SIG-M5 treated with dmso at 0.1 percent for 504 hours (cell line): ENCODE measurements at regions not wholly inside any gene's neighbourhood (a gene's known extent, or its start where the extent isn't known, plus 50 kb on each side); places are given as distances from the start of the nearest gene placed in this dataset.

Experiments
- DNase-seq: peaks from one replicate; lab custom pipeline; 2025; ENCODE audit not compliant: unreplicated experiment; lab: John Stamatoyannopoulos, UW

DNA sequence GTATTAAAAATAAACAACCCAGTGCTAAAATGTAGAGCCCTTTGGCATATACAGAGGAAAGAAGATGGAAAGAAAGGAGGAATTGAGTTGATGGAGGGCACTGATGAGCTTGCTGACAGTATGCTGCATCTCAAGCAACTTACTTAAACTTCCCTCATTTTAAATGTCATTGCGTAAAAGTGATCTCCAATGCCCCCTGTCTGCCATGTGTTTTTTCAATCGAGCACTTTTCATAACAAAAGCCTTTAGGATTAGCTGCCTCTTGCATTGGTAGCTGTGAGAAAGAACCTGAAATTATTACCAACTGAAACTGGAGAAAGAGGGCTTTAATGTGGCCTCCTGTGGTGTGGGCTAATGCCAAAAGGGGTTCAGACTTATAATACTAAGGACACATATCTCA is 541.6 kb downstream of the SUCLA2 start:
- peak; percentile 51 for DNase-seq

DNA sequence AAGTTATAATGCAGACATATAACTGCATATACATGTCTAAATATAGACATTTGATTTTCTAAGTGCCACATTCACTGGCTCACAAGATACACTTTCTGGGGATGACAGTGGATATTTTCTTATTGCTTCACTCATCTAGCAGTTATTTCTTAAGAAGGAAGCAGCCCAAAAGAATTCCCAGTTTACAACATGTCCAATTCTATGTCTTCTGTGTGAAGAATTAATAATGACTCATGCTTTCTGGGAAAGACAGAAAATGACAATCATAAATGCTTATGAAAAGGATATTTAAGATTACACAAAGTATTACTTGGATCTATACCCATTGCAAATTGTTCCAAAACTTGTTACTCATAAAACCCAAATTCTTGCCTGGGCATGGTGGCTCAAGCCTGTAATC is 543.4 kb downstream of the SUCLA2 start:
- no peak for DNase-seq

DNA sequence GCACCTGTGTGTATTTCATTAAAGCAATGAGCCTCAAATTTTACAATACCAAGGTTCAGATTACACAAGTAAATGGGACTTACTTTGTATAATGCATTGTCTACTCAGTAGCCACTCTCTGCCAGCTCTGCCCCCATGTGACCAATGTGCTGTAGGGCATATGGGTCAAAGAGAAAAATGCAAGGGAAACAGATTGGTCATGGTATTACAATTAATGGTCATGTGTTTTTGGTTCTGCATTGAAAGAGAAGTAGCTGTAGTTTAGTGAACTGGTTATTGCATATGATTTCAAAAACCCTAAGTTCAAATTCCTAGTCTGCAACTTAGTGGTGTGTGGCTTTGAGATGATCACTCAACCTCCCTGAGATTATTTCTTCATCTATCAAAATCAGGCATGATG is 545.4 kb downstream of the SUCLA2 start:
- DNase-seq, result no peak

DNA sequence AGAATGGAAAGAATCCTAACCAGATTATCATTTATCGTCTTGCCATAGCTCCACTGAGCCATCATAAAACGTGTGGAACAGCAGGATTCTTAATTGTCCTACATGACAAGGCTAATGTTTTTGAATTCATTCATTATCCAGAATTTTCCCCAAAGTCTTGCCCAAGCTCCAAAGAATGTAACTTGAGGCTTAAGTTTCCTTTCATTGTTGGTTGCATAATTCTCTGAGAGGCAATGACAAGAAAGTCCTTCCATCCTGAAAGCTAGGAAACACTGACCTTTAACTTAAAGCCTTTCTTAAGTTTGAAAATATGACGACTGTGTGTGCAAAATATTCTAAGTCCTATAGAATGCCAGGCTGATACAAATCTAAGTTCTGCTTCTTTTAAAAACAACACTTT is 546.1 kb downstream of the SUCLA2 start:
- no peak for DNase-seq

DNA sequence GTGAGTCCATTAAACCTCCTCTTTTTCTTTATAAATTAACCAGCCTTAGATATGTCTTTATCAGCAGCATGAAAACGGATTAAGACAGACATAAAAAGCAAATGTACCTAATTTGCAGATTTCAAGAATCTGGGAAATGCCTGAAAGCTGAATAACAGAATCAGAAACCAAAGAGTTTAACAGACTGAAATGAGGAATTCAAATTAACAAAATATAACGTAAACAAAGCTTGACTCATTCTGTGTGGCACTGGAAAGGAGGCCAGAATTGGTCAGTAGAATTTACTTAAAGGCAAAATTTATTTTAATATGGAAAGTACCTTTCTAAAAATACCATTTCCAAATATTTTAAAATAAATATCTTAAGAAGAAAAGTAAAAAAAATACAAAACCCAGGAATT is 540.6 kb upstream of the HTR2A start:
- DNase-seq, result no peak

DNA sequence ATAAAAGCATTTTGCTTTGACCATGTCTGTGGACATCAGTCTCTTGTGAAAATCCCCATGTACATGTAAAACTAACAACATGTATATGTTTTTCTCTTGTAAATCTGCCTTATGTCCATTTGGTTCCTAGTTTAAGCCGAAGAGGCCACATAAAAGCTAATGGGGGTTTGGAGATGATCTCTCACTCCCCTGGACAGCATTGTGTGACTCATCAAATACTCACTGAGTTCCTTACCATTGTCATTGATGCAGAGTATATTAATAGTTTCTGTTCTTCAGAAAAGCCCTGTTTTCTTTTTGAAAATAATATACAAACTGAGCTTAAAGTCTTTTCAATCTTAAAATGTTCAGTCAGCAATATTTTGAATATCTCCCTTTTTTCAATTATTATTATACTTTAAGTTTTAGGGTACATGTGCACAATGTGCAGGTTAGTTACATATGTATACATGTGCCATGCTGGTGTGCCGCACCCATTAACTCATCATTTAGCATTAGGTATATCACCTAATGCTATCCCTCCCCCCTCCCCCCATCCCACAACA is 536.7 kb upstream of the HTR2A start:
- DNase-seq, result no peak

DNA sequence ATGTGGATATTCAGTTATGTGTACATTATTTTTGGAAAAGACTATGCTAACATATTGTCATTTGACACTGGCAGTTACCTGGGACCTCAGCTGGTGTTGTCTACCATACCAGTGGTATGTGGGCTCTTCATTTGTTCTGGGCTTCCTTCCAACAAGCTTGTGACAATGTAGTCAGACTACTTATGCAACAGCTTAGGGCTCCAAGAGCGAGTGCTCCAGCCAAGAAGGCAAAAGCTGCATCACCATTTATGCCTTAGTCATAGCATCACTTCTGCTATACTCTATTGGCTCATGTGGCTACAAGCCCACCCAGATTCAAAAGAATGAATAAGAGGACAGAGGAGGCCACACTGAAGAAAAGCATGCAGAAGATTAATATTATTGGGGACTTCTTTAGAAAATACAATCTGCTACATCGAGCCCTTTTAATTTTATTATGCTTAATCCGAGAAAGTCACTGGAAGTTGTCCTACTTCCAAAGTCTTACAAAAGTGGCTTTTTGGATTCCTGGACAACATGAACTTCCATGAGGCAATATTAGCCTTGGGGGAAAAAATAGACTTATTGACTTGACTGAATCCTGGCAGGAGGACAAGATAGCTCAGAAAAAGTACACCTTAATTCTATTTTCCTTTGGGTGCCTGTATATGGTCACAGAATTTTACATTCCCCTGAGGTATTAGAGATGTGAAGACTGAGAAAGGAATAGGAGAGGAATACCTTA is 529.4 kb upstream of the HTR2A start:
- DNase-seq, result peak; percentile 5

DNA sequence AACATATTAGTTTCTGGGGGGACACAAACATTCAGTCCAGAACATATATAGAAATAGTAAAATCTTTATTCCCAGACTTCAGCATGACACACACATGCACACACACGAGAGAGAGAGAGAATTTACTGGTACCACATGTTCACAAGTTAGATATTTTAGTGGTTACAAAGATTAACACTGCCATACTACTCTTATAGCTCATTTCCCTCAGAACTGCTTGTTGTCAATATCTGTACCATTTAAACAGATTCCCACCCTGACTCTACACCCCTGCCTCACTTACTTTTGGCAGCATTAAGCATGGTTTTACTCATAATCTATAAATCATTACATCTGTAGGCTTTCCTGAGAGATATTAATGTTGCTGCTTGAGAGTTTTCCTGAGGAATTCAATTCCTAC is 524.7 kb upstream of the HTR2A start:
- DNase-seq, result no peak

DNA sequence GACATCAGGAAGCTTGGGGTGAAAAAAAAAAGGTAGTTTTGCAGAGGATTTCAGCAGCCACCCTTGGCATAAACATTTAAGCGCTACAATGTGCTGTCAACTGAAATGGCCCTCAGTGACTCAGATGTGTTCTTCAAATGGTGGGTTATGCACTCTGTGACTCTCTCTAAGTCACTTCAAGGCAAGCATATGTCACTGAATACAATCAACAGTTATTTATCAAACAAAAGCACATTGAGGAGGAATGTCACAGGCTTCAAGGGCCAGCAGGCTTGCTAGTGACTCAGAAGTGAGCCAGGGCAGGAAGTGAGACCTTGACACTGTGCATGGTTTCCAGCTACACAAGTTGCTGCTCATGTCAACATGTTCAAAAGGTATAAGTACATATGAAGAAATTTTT is 523.7 kb upstream of the HTR2A start:
- no peak for DNase-seq

DNA sequence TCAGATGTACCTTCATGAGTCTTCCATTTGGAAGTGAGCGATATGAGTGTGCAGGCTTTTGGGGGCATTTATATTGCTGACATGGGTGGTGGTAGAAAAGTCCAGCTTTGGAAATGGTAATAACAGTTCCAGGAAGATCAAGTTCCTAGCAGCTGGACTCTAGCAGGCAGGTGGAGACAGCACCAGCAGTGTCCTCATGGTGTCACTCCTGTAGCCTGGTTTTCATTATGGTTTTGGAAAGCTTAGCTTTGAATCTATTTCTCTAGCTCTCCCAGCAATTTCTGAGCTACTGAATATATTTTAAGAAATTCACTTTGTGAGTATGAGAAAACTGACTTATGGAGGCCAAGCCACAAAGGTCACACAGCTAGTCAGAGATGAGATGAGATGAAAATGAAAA is 523.2 kb upstream of the HTR2A start:
- DNase-seq, result no peak

DNA sequence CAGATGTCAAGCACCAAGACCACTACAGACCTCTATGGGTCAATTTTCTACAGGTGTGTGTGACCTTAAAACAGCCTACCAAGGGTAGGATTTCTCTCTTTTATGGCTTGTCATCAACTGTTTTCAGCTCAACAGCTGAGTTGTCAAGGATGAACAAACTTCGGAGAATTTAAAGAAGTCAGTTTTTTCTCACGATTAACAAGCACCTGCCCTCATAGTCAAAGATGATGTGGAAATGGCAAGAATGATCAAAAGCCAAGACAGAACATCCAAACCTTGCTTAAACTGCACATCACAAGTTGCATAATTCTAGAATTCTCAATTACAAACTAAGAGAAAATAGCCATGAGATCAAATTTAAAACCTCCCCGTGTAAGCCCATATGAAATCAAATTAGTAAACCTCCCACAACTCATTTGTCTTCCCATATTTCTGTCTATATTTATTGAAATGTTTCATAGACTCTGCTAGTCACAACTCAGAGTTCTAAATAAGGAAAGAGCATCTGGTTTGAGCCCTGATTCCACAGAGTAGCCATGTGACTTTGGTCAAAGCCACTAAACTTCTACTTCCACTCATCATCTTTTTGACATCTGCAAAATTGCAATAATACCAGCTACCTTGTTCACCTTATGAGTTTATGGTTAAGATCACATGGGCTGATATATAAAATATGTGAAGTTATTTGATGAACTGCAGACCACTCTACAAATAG is 521.5 kb upstream of the HTR2A start:
- no peak for DNase-seq

DNA sequence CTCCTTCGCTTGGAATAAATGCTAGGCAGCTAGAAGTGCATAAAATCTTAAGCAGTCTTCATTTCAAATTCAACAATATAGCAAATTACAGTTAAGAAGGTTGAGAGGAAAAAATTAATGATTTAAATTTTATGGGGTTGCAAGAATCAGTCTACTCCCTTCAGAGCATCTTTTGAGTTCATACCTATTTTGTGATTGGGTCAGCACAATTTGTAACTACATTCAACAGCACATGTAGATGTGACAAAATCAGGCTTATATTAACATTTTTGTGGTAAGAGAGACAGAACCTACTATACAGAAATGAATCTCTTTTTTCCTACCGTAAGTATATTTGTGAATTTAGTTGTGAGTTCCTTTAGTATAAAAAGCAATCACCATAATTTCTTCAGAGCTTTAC is 520.6 kb upstream of the HTR2A start:
- no peak for DNase-seq

DNA sequence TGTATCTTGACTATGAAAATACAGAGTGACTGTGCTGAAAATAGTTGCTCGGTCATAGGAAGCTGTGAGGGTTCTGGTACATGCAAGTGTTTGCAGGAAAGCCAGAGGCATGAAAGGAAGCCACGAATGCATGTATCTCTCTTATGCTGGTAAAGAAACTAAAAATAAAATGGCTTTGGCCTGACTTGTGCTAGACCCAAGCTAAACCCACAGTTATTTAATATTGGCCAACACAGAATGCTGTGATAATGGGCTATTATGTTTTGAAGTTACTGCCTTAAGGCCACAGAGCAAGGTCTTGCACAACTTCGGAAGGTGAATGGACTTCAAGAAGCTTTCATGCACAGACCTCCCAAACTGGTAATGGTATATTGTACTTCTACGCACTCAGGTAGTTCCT is 518.2 kb upstream of the HTR2A start:
- DNase-seq, result no peak

DNA sequence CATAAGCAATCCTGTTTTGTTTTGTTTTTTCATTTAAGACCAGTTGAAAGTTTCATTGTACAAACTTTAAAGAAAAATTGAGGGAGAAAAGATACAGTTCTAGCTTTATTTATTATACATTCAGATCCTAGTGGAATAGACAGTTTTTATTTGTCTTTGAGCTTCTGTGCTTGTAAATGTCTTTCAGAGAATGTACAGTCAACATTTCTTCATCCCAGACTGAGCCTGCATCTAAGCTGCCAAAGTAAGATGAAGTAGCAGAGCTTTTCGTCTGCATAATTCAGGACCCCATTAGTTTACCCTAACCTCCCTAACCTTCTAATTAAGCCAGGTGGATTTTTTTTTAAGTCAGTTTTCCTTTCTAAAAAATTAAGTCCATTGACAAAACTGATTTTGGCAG is 516.7 kb upstream of the HTR2A start:
- no peak for DNase-seq

DNA sequence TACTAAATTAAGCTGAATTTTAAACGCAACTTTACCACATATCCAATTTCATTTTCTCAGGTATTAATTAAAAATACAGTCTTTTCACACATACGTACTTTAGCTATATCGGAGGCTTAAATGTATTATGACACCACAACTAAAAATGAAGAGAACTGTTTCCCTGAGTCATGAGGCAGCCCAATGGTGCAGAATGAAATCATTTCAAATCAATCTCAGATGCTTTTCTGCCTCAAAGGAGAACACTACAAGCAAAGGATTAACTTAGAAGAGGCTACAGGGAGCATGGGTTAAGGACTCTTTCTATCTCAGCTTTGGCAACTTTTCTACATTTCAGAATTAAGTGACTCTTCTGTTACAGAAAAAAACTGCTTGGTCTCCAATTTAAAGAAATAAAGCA is 516.3 kb upstream of the HTR2A start:
- no peak for DNase-seq

DNA sequence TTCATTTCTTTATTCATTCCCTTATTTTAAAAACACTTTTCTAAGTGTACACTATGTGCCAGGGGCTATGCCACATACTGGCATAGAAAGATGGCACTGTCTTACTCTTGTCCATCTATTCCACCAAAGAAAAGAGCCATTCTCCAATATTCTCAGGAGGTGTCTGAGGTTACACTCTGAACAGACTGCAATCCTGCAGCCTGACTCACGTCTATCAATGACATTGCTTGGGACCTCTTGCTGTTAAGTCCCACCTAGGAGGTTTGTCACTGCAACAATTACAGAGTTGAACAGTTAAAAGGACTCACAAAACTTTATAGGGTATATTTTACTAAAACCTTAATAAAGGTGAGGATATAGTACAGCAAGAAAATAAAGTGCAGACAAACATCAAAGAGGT is 512.9 kb upstream of the HTR2A start:
- no peak for DNase-seq

DNA sequence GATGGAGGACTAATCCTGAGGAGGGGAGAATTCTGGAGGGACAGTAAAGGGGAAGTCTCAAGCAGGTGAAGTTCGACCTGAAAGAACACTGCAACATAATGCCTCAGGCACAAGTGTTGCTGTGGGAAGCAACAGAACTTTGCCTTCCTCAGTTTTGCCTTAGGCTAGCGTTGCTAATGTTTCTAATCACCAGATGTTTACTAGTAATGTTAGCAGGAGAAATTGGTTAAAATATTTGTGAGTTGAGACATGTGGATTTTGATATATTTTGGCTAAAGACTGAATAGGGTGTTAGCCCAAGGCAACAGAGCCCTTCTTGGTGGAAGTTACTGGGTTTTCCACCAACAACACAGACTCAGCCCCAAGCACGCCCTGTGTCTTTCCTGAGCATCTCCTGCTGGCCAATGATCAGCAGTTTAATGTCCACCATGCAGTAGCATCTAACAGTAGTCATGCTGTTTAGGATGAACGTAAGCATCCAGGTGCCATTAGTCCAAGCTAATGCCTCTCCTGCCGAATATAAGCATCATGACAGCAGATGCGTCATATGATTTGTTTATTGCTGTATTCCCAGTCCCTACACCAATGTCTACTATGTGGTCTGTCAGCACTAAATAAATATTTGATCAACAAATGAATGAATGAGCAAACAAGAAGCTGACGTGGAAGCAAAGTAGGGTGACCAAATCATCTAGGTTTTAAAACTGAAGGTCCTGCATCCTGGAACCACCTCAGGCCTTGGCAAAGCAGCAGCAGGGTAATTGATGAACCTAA is 511.9 kb upstream of the HTR2A start:
- DNase-seq, result no peak

DNA sequence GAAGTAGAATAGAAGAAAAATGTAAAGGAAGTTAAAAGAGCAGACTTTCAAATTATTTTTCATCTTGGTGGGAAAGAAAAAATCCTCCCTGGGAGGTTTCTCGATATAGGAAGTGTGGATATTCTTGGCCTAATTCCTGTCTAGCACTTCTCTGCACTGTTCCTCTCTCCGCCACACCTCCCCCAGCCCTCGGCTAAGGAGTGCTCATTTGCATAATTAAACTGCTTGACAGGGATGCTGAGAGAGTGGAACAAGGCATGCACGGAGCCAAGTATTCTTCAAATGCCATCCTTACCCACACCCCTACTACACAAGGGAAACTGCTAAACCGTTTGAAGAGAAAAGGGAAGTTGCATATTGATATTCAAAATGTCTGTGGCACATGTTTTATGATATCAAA is 511.0 kb upstream of the HTR2A start:
- no peak for DNase-seq

DNA sequence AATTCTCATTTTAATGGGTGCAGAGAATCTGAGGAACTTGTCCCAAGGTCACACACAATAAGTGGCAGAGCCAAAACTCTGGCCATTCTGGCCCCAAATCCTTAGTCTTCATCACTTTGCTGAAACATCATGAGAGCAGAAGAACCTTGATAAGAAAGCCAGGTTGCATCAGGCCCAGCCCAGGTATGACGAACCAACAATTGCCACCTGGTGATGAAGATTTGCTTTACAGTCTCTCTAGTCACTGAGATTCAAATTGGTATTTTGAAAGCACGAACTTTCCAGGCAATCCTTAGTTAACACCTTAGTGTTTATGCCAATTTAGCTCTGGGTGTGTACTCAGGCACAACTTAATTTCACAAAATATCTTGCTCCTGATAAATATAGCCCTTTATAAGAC is 502.7 kb upstream of the HTR2A start:
- no peak for DNase-seq

DNA sequence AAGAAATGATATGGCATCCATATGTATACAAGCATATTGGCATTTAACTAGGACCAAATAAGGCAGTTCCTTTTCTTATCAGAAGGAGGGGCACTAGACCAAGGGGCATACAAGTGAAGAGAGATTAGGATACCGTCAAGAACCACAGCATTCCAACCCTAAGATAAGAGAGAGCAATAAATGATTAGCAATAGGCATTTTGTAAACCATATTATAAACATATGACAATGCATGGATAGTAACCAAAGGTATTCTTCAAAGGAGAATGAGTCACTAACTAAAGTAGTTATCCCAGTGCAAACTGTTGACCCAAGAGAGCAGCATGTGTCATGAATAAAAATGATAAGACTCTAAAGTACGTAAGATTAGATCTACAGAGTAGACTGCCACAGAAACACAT is 500.9 kb upstream of the HTR2A start:
- peak; percentile 6 for DNase-seq

DNA sequence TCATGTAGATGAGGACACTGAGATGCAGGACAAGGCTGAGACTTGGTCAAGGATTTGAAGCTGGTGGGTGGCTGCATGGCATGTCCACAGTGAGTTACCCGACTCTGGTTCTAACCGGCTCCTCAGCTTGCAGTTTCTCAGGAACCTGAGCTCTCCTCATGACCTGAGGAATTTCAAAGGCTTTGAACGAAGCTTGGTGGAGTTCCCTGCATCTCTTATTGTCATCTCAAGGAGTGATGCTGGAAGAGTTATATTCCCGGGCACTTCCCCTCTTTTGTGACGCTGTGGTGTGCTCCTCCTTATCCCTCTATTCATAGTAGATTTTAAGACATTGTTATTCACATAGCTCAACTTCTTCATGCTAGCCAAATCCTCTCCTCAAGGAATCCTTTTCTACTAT is 500.1 kb upstream of the HTR2A start:
- no peak for DNase-seq

DNA sequence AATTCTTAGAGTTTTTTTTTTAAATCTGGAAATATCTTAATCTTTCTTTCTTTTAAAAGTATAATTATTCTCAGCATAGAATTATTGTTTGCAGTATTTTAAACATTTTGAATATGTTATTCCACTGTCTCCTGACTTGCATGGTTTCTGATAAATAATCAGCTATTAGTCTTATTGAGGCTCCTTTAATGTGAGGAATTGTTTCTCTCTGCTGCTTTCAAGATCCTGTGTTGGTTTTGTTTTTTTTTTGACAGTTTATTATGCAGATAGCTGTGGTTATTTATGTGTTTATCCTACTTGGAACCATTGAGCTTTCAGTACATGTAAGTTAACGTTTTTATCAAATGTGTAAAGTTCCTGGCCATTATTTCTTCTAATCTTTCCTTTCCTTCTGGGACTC is 477.9 kb upstream of the HTR2A start:
- DNase-seq, result no peak
